ENCODE measurements at regions not wholly inside any gene's neighbourhood (a gene's known extent, or its start where the extent isn't known, plus 50 kb on each side); places are given as distances from the start of the nearest gene placed in this dataset.

DNA sequence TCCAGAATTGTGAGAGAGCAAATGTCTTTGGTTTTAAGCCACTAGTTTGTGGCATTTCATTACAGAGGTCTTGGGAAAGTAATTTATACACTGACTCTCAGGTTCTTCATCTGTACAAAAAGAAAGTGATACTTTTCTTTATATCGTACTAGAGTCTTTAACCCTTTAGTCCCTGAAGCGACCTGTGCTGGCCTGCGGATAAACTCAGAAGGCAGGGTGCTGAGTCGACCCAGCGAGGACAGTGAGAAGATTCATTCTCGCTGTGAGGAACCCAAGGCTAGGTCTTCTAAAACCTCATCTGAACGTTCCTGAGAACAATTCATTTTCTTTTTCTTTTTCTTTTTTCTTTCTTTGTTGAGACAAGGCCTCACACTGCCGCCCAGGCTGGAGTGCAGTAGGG lies 514.2 kb upstream of the MGMT start:
- TF ChIP-seq CTCF (conservative IDR thresholded peaks at IDR 0.05 in 1 of 2, IDR thresholded peaks at IDR 0.05 in 1 of 2; ENCODE audit: extremely low read depth in 1 of 2, insufficient read depth in 1 of 2, low read depth in 1 of 2, low read length in 2 of 2) (no peak), EZH2 (IDR thresholded peaks at IDR 0.05; ENCODE audit: borderline replicate concordance, low read length) (no peak)

All from mammary epithelial cell (primary cell).